GM18867 (cell line): ENCODE measurements at regions not wholly inside any gene's neighbourhood (a gene's known extent, or its start where the extent isn't known, plus 50 kb on each side); places are given as distances from the start of the nearest gene placed in this dataset.
"Not testable (repeated sequence)": the region's sequence is repeated elsewhere in the genome, so short reads cannot be mapped to it uniquely, and the experiment has no call there.

Experiments used
- ATAC-seq: cut with Tn5 transposase; IDR thresholded peaks from one replicate; pipeline ENCODE4 v1.9.1; 2021; ENCODE audit warnings: mild to moderate bottlenecking, moderate library complexity; ENCODE audit not compliant: unreplicated experiment

- not testable (repeated sequence) for ATAC-seq
Observed at GRCh38 chr2:95723627-95724210, 131.9 kb downstream of the TRIM43 start.

- not testable (repeated sequence) for ATAC-seq
Observed at GRCh38 chr2:95725191-95725590, 133.4 kb downstream of the TRIM43 start.

- ATAC-seq = not testable (repeated sequence)
Observed at GRCh38 chr2:95725677-95726076, 133.9 kb downstream of the TRIM43 start.

GRCh38 chr2:95727420-95727819 lies 135.6 kb downstream of the TRIM43 start:
- not testable (repeated sequence) for ATAC-seq

GRCh38 chr2:95728878-95729596 lies 137.2 kb downstream of the TRIM43 start:
- ATAC-seq = peak; percentile 62

- no peak for ATAC-seq
Observed at GRCh38 chr2:95729597-95729955, 137.8 kb downstream of the TRIM43 start.

GRCh38 chr2:95730813-95731212 lies 139.0 kb downstream of the TRIM43 start:
- ATAC-seq = no peak

- no peak for ATAC-seq
Observed at GRCh38 chr2:95734976-95735890, 143.4 kb downstream of the TRIM43 start.

- ATAC-seq = no peak
Observed at GRCh38 chr2:95738301-95738700, 146.5 kb downstream of the TRIM43 start.

- ATAC-seq = not testable (repeated sequence)
Observed at GRCh38 chr2:95752126-95752525, 160.3 kb downstream of the TRIM43 start.

GRCh38 chr2:95753812-95754211 lies 162.0 kb downstream of the TRIM43 start:
- not testable (repeated sequence) for ATAC-seq

GRCh38 chr2:95754213-95754612 lies 162.4 kb downstream of the TRIM43 start:
- not testable (repeated sequence) for ATAC-seq

- not testable (repeated sequence) for ATAC-seq
Observed at GRCh38 chr2:95754819-95755563, 163.2 kb downstream of the TRIM43 start.

GRCh38 chr2:95755956-95756669 lies 164.3 kb downstream of the TRIM43 start:
- ATAC-seq = not testable (repeated sequence)

- ATAC-seq = no peak
Observed at GRCh38 chr2:95757988-95758387, 166.2 kb downstream of the TRIM43 start.

GRCh38 chr2:95759481-95760246 lies 167.9 kb downstream of the TRIM43 start:
- ATAC-seq = no peak

- no peak for ATAC-seq
Observed at GRCh38 chr2:95760806-95761525, 169.2 kb downstream of the TRIM43 start.

- ATAC-seq = no peak
Observed at GRCh38 chr2:95761556-95761955, 169.8 kb downstream of the TRIM43 start.
